HG02981 (cell line): ENCODE measurements at regions not wholly inside any gene's neighbourhood (a gene's known extent, or its start where the extent isn't known, plus 50 kb on each side); places are given as distances from the start of the nearest gene placed in this dataset.

Experiments used
- ATAC-seq: cut with Tn5 transposase; IDR thresholded peaks from one replicate; pipeline ENCODE4 v1.9.1; 2021; ENCODE audit warnings: mild to moderate bottlenecking, moderate library complexity; ENCODE audit not compliant: unreplicated experiment

DNA sequence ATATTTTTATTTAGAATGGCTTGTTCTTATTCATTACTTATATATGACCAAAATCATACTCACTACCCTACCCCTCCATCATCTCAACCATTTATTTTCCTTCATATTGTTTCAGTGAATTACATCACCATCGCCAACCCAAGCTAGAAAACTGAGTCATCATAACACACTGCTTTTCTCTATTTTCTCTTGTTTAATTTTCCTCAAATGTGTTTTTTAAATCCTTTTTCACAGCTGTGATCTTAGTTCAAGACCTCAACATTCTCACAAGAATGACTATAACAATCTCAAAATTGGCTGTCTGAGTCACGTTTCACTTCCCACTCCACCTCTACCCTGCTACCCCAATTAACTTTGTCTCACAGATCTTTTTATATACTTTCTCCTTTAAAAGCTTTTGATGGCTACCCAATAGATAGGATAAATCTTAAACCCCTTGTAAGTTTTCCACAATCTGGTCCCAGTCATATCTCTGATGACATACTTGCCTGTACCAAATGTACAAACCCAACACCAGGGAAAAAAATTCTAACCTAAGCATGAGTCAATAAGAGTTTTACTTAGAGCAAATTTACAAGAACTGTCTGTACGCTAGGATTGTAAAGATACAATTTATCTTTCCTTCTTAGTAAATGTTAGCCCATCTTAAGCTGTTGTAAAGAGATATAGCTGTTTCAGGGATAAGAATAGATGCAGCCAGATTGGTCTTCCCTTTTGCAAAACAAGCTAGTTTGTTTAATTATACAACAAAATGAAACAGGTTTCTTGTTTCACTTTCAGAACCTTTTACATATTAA, 635.1 kb upstream of the SLC39A10 start:
- peak; percentile 79 for ATAC-seq

DNA sequence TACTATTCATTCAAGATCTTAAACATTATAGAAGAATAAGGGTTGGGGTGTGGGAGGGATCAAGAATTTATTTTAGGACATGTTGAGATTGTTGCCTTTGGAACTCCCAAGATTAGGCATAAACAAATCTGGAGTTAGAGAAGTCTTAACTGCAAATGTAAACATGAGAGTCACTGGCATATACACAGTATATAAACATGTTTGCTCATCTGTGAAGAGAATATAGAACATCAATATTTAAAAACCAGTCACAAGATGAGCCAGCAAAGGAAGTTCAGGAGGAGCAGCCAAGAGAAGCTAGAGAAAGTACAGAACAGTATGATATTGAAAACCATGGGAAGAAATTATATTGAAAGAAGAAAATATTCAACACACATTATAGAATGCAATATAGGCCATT, 638.6 kb upstream of the SLC39A10 start:
- ATAC-seq = no peak

DNA sequence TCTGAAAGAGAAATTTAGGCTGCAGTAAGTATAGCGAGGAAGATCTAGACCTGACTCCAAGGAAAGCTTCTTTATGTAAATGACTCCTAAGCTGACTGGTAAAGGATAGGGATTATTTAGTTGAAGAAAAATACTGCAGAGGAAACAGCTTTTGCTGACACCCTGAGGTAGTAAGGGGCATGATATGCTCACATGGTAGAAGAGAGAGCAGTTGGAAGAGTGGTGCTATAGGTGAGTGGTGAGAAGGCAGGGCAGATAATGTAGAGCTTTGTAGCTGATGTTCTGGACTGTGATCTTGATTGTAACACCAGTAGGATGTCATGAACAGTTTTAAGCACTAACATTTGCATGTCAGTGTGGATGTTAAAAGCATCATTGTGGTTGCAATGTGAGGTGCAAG, 639.1 kb upstream of the SLC39A10 start:
- ATAC-seq = no peak

DNA sequence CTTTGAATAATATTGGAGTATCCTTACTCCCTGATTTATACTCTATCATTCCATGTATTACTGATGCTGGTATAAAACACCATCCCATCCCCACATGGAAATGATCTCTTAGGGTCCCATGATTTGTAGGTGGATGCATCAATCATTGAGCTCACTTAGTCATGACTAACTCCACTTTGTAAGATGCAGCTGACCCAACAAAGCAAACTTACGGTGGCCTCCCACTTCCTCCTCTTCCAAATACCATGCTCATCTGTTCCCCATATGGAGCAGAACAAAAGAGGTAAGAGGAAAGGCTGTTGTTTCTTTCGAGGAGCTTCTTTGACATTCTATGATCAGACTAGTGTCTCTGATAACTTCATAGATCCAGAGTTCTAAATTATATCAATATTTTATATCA, 640.2 kb upstream of the SLC39A10 start:
- ATAC-seq = no peak

DNA sequence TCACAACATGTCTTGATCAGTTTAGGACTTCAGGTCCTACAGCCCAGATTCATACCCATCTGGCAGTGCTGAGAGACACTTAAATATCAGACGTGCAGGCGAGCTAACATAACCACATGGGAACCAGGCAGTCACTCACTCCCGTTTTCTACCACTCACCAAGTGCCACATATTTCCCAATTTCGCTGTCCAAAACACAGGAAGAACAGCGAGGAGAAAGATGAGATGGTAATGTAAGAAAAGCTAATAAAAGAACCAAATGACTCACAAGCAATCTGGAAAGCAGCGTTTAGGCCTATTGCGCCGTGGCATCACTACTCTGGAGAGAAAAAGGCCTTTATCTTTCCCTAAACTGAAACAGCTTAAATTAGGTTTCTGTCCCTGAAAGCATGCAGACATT, 647.8 kb upstream of the SLC39A10 start:
- no peak for ATAC-seq

DNA sequence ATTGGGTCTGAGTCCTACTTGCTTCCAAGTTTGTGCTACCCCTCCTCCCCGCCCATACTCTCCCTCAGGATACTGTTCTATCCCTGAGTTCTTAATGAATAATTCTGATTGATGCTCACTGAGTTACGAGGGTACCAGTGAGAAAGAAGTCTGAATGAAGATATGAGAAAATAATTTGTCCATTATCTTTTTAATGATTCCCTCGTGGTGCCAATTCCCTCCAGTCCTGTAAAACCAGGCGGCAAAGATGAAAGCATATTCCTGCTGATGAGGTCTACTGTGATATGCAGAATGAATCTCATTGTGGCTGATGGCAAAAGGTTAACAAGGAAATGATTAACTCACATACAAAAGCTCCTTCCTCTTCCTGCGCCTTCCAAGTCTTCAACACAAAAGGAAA, 650.2 kb upstream of the SLC39A10 start:
- ATAC-seq = no peak

DNA sequence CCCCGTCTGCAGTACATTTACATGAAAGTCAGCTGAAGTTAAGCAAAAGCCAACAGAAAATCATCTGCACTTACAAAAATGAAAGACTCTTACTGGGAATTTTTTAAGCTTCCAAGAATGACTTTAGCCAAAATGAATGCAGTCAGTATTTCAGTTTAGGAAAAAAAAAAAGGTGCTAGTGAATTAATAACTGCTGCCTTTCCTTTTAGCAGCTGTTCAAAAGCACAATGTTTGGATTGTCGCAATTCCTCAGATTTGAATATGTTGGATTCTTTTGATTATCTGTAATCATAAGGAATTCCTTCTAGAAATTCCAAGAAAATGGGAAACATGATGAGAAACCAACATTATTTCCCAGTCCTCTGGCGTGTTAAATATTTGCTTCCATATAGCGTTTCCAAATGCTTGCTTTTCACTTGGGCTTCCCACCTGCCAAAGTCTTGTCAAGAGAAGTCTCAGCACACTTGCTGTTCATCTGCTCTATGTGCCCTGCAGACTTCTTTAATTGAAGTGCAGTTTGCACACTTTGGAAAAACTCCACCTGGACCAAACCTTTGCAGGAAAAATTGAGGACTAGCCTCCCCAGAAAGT, 653.0 kb upstream of the SLC39A10 start:
- ATAC-seq = no peak

DNA sequence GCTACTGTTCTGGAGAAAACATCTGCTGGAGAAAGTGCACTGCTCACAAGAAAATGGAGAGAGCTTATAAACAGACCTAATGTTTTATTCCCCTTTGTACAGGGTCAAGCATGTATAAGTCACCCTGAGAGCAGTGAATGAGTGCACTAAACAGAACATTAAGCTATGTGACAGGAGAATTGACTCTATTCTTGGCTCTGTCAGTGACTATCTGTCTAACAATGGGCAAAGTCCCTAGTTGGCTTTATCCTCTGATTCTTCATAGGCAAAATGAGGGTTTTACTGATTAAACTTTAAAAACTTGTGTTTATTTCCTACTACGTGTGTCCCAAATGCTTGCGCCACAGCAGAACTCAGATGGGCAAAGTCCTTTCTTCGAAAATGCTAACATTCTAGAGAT, 655.1 kb upstream of the SLC39A10 start:
- ATAC-seq = no peak

DNA sequence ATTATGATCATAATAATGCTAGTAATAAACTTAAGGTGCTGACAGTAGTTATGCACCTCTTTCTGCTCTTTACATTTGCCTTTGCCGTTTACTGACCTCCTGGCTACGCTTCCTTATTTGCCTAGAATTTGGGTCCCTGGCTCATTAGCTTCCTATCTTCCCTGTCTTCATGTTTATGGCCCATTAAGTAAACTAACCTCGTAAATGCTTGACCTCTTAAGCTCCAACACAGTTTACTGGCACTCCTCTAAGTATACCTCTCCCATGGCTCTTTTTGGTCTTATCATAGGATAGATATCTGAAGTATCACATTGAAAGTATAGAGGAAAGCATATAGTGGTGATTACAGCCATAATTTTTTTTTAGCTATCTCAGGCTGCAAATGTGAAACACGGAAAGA, 657.3 kb upstream of the SLC39A10 start:
- ATAC-seq = no peak

DNA sequence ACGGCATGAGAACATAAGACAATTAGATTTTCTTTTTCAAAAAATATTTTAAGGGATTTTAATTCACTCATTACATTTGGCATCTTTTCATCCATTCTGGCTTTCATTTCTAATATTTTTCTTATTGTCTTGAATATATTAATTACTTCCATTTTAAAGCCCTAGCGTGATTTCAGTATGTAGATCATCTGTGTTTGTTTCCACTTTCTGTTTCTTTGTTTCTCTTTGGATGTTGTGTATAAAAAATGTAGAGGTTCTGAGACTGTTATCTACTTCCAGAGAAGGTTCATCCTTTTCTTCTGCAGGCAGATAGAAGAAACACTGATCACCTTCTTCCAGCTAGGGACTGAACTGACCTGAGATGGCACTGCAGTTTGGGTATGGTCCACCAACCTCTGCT, 664.4 kb upstream of the SLC39A10 start:
- no peak for ATAC-seq

DNA sequence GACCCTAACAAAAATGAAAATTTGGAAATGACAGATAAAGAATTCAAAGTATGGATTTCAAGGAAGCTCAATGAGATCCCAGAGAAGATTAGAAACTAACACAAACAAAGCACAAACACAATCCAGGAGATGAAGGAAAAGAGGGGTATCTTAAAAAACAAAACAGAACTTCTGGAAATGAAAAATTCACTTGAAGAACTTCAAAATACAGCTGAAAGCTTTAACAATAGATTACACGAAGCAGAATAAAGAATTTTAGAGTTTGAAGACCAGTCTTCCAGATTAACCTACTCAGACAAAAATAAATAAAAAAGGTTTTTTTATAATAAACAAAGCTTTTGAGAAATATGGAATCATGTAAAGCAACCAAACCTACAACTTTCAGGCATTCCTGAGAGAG, 671.8 kb upstream of the SLC39A10 start:
- ATAC-seq = no peak

DNA sequence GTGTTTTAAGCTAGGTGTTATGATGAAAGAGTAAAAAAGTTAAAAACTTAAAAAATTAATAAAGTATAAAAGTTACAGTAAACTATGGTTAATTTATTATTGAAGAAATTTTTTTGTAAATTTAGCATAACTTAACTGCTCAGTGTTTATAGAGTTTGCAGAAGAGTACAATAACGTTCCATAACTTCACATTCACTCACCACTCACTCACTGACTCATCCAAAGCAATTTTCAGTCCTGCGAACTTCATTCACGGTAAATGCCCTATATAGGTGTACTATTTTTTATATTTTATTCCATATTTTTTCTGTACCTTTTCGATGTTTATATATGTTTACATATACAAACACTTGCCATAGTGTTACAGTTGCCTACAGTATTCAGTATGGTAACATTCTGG, 694.8 kb upstream of the SLC39A10 start:
- ATAC-seq = no peak

DNA sequence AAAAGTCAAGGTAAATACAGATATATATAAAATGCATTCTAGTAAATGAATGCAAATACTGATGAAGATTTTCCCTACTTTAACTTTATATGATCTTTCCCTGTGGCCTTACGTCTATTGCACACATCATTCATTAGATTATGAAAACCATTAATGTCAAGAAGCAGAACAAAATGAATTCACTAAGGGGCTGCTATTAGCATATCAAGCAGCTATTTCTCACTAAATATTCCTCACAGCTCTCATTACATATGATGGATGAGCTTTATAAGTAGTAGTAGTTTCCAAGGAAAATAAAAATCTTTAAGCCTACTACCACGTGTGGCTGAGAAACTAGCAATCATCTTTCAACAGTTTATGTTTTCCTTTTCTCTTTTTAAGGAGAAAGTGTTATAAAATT, 702.8 kb upstream of the SLC39A10 start:
- no peak for ATAC-seq

DNA sequence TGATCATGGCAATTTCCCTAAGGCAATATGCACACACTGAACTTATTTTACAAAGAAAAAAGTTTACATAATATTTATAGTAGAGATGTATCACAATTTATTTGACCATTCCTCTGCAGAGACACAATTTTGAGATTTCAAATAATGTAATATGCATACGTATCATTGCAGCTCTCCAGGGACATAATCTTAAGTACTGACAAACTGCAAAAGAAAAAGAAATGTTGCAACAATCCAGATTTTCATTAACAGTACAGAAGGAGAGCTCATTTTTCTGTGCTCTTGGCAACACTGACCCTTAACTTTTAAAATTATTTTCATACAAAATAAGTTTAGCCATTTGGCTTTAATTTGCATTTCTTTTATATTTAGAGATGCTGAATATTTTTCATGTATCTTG, 710.2 kb upstream of the SLC39A10 start:
- ATAC-seq = no peak

DNA sequence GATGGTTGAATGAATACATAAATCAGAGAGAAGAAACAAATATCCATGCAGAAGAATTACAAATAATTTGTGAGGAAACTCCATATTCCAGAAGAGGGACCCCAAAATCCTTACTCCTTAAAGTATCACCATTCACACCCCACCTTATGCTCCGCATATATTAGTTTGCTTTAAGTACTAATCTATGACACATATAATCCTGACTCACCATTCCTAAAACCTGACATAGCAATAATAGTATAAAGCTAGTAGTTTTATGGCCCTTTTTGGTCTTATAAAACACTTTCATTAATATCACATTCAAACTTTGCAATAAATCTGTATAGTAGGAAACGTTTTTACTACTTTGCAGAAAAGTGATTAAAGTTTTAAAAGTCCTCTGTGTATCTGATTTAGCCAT, 719.0 kb upstream of the SLC39A10 start:
- ATAC-seq = no peak

DNA sequence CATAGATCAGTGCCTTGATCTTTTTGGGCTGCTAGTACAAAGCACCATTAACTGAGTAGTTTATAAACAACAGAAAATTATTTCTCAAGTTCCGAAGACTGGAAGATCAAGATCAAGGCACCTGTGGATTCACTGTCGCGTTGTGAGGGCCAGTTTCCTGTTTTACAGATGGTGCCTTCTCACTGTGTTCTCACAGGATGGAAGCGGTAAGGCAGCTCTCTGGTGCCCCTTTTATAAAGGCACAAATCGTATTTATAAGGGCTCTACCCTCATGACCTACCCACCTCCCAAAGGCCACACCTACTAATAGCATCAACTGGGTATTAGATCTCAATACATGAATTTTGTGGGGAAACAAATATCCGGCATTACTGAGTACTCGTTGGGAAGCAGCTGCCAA, 729.5 kb upstream of the SLC39A10 start:
- ATAC-seq = no peak

DNA sequence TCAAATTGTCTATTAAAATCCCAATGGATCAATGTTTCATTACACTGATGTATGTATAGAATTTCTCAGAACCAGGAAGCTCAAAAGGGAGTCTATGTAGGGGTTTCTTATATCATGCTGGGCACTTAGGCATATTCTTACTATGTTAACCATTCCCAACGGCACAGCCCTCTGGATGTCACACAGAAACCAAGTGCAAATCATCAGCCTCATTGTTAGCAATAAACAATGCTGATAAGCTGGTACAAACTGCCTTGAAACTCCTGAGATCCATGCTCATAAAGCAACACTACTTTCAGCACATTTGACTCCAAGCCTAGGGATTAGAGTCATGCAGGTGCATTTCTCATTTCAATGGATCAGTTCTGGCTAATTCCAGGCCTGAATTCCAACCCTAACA, 730.2 kb upstream of the SLC39A10 start:
- ATAC-seq = no peak

DNA sequence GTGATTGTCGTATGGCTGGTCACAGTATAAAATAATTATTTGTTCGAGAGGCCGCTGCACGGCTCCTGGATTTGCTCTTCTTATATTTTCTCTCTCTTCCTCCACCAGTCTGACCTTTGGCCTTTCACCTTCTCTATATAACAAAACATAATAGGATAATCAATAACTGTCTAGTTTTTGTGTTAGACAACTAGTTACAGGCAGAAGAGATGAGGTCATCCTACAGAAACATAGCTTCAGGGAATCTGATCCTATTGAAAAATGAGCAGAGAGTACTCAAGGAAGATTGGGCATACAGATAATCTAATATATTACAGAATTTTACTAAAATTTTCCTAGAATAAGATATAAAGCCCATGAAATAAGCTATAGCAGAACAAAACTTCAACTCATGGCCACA, 731.3 kb upstream of the SLC39A10 start:
- ATAC-seq = no peak

DNA sequence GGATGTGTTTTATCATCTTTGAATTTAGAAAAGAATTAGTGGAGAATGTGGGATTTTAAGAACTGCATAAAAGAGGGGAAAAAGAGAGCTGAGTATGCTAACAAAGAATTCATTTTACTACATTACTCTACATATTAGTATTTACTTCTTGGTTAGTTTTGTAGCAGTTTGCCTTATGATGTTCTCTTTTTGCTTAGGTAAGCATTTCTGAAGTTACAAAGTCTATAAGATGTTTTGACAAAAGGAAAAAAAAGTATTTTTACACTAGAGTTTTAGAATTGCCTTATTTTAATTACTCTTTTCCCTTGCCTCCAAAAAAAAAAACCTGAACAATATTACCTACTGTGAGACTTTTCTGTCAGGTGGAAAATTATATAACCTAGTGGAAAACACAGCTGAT, 739.5 kb upstream of the SLC39A10 start:
- no peak for ATAC-seq

DNA sequence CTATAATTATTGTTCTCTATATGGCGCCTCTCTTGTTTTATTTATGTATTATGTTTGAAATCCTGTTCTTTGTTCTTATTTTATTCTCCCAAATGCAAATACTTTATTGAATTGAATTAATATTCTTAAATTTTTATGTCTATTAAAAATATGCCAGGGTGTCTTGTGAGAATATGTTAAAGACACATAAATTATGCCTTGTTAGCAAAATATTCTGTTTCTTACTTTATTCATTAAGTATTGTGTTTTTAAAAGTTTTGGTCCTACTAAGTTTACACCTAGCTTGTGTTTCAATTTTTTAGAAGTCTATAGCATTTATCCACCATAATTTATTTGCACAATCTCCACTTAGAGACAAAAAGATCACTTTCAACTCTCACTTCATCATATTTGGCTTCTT, 741.5 kb upstream of the SLC39A10 start:
- ATAC-seq = no peak

DNA sequence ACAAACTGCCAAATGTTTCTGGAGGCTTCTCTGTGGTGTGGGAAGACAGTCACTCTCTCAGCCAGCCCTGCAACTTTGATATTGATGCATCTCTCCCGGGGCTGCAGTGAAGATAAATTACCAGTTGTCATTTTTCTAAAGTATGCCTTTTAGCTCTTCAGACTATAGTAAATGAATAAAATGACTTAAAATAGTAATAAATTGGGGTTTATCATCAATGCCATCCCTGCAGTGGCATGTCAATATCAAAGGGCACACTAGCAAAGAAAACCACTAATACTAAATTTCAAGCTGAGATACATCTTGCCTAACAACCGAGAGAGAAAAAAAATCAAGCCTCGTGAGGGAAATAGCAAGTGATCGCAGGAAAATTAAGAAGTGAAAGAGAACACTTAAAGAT, 749.5 kb upstream of the SLC39A10 start:
- no peak for ATAC-seq

DNA sequence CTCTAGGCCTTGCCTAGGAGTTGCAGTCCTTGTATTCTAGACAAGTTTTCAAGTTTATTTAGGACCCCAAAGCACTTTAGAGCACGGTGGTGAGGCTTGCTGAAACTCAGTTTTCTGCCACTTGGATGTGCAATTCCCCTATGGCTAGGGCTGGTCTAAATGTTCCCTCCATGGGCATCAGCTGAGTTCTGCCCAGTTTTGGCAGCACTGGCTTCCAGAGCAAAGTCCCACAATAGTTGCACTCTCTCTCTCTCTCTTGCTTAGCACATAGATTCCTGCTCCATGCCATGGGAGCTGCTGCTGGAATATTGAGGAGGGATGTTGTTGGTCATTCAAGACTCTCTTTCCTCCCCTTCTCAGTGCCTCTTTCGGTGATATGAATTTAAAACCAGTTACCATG, 760.2 kb upstream of the SLC39A10 start:
- ATAC-seq = no peak

DNA sequence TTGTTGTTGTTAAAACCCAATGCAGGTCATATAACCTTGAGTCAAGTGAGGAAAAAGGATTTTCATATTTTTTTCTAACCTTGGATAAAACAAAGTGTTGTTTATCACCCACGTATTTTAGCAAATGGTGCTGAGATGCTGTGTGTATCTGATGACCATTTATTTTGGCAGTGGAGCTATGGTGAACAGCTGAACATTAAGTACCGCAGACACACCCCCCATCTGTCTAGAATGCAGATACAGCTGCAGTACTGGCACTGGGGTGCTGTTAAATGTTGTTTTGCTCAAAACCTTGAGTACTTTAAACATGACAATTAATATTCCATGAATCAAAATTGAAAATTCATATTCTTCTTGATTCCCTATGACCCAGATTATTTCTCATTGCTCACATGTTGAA, 773.3 kb upstream of the SLC39A10 start:
- no peak for ATAC-seq
